ENCODE measurements at regions not wholly inside any gene's neighbourhood (a gene's known extent, or its start where the extent isn't known, plus 50 kb on each side); places are given as distances from the start of the nearest gene placed in this dataset.

- Histone ChIP-seq H3K36me3 (no peaks in the 10 kb centered on the region), H3K27me3 (no peaks in the 10 kb centered on the region), H3K4me1 (ENCODE audit: control insufficient read depth in 1 of 2, insufficient read depth in 1 of 2, low read depth in 1 of 2, low read length in 1 of 2) (no peaks in the 10 kb centered on the region), H3K4me3 (ENCODE audit: low read depth in 1 of 2, low read length in 1 of 2) (no peak overlapping the region), H3K27ac (no peak overlapping the region), H3K9me3 (no peaks in the 10 kb centered on the region)
- TF ChIP-seq CTCF (IDR thresholded peaks at IDR 0.05) = no peak
These were observed 571.5 kb upstream of the TENM3 start for GRCh38 chr4:181671672-181672071.

- no peak overlapping the region for H3K27ac ChIP-seq
- H3K36me3 ChIP-seq = no peaks in the 10 kb centered on the region
- no peak overlapping the region for H3K4me3 ChIP-seq (ENCODE audit: low read depth in 1 of 2, low read length in 1 of 2)
- no peaks in the 10 kb centered on the region for H3K27me3 ChIP-seq
- TF ChIP-seq CTCF (IDR thresholded peaks at IDR 0.05) = no peak
- no peaks in the 10 kb centered on the region for H3K9me3 ChIP-seq
- no peaks in the 10 kb centered on the region for H3K4me1 ChIP-seq (ENCODE audit: control insufficient read depth in 1 of 2, insufficient read depth in 1 of 2, low read depth in 1 of 2, low read length in 1 of 2)
These were observed 570.5 kb upstream of the TENM3 start for GRCh38 chr4:181672751-181673150.

- no peaks in the 10 kb centered on the region for H3K4me1 ChIP-seq (ENCODE audit: control insufficient read depth in 1 of 2, insufficient read depth in 1 of 2, low read depth in 1 of 2, low read length in 1 of 2)
- TF ChIP-seq CTCF (IDR thresholded peaks at IDR 0.05) = no peak
- no peaks in the 10 kb centered on the region for H3K36me3 ChIP-seq
- no peak overlapping the region for H3K4me3 ChIP-seq (ENCODE audit: low read depth in 1 of 2, low read length in 1 of 2)
- no peak overlapping the region for H3K27ac ChIP-seq
- no peaks in the 10 kb centered on the region for H3K27me3 ChIP-seq
- H3K9me3 ChIP-seq = no peaks in the 10 kb centered on the region
These were observed 568.8 kb upstream of the TENM3 start for GRCh38 chr4:181674315-181674875.

- Histone ChIP-seq H3K4me3 (ENCODE audit: low read depth in 1 of 2, low read length in 1 of 2) (no peak overlapping the region), H3K27me3 (no peaks in the 10 kb centered on the region), H3K27ac (no peak overlapping the region), H3K9me3 (no peaks in the 10 kb centered on the region), H3K4me1 (ENCODE audit: control insufficient read depth in 1 of 2, insufficient read depth in 1 of 2, low read depth in 1 of 2, low read length in 1 of 2) (no peaks in the 10 kb centered on the region), H3K36me3 (no peaks in the 10 kb centered on the region)
- no peak for TF ChIP-seq CTCF (IDR thresholded peaks at IDR 0.05)
These were observed 566.7 kb upstream of the TENM3 start for GRCh38 chr4:181676546-181676945.

- Histone ChIP-seq H3K27me3 (no peaks in the 10 kb centered on the region), H3K4me1 (ENCODE audit: control insufficient read depth in 1 of 2, insufficient read depth in 1 of 2, low read depth in 1 of 2, low read length in 1 of 2) (no peaks in the 10 kb centered on the region), H3K9me3 (no peaks in the 10 kb centered on the region), H3K36me3 (no peaks in the 10 kb centered on the region), H3K27ac (no peak overlapping the region), H3K4me3 (ENCODE audit: low read depth in 1 of 2, low read length in 1 of 2) (no peak overlapping the region)
- TF ChIP-seq CTCF (IDR thresholded peaks at IDR 0.05) = no peak
These were observed 566.0 kb upstream of the TENM3 start for GRCh38 chr4:181677201-181677600.

GRCh38 chr4:181677621-181678020, 565.6 kb upstream of the TENM3 start:
- H3K4me1 ChIP-seq (ENCODE audit: control insufficient read depth in 1 of 2, insufficient read depth in 1 of 2, low read depth in 1 of 2, low read length in 1 of 2) = no peaks in the 10 kb centered on the region
- no peaks in the 10 kb centered on the region for H3K9me3 ChIP-seq
- no peaks in the 10 kb centered on the region for H3K36me3 ChIP-seq
- no peaks in the 10 kb centered on the region for H3K27me3 ChIP-seq
- TF ChIP-seq CTCF (IDR thresholded peaks at IDR 0.05) = no peak
- no peak overlapping the region for H3K27ac ChIP-seq
- H3K4me3 ChIP-seq (ENCODE audit: low read depth in 1 of 2, low read length in 1 of 2) = no peak overlapping the region
